ENCODE measurements at regions not wholly inside any gene's neighbourhood (a gene's known extent, or its start where the extent isn't known, plus 50 kb on each side); places are given as distances from the start of the nearest gene placed in this dataset.

DNA sequence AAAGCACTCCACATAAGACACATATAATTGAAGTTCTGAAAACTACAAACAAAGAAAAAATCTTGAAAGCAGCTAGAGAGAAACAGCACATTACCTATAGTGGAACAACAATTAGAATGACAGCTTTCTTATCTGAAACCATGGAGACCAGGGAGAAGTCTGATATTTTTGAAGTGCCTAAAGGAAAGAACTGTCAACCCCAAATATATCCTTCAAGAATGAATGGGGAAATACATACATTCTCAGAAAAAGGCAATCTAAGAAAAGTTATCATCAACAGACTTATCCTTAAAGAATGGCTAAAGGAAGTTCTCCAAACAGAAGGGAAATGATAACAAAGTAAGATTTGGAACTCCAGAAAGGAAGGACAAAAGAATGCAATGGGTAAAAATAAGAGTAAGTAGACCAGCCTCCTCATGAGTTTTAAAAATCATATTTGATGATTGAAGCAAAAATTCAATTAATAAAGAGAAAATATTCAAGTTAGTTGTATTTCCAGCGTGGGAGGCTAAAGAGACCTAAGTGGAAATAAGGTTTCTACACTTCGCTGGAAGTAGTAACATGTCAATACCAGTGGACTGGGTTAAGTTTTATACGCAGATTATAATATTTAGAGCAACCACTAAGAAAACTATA, 170.8 kb upstream of the SAMSN1 start:
- DNase-seq = no peak

DNA sequence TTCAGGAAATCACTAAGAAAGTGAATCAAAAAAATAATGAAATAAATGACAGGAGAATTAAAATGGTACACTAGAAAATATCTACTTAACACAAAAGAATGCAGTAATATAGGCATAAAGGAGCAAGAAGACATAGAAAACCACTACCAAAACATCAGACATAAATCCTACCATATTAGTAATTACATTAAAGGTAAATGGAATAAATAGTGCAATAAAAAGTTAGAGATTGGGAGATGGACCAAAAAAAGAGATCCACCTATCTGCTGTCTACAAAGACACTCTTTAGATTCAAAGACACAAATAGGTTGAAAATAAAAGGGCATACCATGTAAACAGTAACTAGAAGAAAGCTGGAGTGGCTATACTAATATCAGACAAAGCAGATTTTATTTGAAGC, 167.0 kb upstream of the SAMSN1 start:
- DNase-seq = no peak

DNA sequence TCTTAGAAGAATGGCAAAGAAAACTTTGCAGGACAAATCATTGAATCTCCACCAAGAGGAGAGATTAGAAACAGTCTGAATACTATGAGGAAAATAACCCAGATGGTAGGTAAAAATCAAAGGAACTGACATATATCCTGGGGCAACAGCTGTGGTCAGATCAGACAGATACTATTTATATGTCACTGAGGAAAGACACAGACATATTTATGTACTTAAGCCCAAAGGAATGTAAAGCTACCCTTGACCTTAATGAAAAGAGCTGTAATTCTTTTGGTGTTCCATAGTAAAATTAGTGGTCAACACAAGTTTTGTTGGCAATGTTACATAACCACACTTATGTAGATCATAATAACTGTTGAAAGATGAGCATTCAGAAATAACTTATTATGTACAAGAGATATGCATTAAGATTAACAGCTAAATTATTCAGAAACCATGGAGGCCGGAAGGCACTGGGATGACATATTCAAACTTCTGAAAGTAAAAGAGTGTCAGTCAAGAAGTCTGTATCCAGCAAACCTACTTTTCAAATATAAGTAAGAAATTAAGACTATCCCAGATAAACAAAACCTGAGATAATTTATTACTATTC, 166.1 kb upstream of the SAMSN1 start:
- DNase-seq = no peak

DNA sequence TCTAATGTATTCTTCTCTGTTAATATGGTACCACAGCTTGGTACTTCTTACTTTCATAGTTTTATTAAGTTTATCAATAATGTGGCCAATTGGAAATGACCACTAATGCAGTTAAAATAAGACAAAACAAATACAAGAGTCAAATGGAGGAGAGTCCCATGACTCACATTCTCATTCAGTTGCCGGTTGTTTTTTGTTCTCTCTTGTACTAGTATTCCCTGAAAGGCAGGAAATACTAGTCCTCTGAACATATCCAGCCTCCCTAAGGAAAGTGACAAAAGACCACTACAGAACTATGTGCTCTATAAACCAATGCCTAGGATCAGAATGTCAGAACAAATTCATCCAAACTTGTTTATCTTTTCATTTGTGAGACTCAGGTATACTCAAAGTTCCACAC, 165.2 kb upstream of the SAMSN1 start:
- no peak for DNase-seq

DNA sequence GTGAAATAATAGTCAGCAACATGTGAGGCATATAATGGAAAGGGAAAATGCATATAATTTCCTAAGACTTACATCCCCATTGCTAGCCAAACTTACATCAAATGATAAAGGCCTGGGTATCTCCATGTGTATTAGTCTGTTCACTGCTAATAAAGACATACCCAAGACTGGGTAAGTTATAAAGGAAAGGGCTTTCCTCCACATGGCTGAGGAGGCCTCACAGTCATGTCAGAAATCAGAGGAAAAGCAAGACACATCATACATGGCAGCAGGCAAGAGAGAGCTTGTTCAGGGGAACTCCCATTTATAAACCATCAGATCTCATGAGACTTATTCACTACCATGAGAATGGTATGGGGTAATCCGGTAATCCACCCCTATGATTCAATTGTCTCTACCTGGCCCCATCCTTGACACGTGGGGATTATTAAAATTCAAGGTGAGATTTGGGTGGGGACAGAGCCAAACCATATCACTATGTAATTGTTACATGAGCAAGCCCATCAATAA, 161.5 kb upstream of the SAMSN1 start:
- DNase-seq = no peak

DNA sequence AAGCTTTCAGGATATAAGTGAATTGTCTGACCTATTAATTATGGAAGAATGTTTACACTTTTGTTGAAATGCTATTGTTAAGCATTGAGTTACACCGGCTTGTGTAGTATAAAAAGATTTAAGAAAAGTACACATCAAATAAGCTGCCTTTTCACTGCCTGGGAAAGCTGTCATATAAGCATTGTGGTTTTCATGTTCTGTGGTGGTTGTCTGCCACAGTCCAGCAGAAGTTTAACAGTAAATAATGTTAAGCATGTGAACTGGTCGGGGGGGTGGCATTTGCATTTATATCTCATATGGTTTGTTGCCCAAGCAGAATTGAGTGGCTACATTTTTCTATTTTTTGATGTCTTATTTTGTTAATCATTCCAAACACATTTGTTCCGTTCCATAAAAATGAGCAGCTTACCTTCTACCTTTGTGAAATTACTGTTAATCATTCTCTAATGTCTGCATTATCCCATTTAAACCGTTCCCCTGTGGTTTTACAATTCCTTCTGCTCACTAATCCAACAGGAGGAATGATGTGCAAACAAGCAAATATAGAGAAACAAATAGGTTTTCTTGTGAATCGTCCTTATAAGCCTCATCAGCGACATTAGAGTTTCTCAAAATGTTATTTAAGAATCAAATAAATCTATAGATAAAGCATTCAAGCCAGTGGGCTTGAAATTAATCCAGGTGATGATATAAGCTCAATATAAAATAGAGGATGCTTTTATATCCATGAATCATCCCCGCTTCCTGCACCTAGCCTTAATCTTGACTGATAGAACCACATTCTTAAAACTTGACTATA, 160.8 kb upstream of the SAMSN1 start:
- no peak for DNase-seq

DNA sequence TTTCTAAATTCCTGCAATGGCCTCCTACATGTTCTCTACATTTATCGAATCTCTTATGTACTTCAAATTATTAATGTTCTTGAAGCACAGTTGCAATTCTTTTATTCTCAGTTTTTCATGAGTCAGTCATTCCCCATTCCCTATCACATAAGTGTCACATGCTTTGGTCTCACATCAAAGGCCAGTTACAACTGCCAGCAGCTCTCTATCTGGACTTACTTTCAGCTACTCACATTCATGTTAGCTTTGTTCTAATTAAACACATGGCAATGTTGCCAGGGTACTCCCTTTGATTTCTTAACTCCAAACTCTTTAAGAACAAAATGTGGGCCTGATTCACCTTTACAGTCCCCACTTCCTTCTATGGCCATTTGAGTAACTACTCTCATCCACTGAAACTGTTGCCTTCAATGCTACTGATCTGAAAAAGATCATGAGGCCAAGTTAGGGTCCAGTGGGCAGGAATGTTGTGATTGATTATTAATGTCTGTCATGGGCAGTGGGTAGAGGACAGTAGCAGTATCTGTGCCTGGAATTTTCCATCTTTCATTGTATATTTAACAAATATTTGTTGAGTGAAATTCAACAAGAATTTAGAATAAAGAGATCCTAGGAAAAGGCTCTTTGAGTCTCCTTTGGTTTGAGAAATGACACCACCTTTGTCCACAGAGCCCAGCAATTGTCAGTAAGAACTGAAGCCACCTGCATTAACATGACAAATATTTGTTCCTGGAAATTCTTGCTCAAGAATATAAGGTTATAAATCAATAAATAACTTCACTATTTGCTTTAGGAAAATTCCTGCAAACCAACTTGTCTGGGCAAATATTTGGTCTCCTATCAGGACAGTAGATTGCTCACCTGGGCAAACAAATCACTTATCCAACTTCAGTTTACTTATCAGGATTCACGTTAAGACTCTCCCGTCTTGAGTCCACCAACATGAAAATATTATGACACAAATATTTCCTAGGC, 153.6 kb upstream of the SAMSN1 start:
- DNase-seq = no peak

DNA sequence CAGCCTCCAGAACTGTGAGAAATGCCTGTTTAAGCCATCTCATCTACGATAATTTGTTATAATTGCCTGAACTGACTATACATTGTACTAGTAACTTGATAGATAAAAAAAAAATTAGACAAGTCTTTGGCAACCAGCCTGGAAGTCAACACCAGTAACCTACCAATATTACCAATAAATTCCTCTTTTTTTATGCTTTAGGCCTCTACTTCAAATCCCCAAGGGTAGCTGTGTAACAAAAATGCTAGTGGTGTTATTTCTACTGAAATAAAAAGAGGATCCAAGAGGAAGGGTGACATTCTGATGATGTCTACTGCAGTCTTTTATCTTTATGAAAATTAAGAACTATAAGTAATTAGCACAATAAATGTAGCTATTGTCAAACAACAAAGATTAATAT, 151.7 kb upstream of the SAMSN1 start:
- DNase-seq = no peak

DNA sequence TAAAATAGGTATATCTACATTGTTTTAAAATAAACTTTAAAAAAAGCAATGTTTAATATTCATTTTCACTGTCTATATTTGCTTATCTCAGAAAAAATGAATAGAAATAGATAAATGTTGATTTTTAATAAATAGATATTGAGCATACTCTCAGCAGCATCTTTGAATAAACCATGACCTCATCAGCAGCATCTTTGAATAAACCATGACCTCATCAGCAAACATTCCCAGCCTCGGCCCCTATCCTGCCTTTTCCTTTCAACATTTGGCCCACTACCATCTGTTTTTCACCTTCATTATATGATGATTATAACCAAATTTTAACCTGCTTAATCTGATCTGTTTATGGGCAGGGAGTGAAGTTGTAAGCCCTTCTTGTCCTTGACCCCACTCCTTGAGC, 148.7 kb upstream of the SAMSN1 start:
- no peak for DNase-seq

DNA sequence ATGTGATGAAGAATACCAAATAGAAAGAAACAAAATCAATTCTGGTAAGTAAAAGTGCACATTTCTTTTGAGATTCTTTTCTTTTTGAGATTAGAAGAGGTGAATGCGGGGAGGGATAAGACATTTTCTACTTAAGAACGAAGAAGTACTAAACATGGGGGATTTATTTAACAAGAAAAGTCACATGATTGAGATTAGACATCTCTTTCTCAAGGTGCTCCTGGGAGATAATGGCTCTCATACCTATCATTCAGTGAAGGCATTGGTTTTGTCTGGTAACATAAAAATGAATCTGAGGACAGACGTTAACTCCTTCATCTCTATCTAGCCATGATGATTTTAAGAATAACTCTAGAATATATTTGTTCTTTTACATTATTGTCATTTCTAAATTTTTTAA, 147.9 kb upstream of the SAMSN1 start:
- no peak for DNase-seq

DNA sequence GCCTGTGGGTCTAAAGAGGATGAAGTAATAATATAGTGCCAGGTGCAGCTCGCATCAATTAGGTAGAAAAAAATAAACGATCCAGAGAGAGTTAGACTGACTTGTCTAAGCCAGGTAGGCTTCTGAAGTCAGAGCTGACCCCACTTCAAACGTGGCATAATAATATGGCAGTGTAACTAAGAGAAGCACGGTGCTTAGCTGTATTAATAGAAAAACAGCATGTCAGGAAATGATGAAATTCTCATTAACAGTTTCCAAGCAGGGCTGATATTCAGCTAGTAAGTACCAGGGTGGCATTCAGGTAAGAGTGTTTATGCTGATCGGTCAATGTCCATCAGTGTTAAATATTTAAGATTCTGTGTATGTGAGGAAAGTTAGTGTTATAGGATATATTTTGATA, 145.8 kb upstream of the SAMSN1 start:
- no peak for DNase-seq

DNA sequence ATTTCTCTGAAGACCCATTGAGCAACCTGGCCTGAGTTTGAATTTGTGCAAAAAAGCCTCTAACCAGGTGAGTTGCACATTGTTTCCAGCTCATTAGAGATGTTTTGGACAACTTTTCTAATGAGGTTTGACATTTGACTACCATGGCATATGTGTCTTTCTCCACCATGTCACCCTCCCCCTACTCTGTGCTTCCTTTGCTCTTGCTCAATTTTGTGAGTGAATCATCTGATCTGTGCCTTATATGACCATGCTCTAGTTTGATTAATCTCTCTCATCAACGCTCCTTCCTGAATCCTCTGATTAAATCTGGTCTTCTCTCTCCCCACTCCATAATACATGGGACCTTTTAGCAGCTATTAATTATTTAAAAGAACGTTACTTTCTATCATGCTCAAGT, 144.8 kb upstream of the SAMSN1 start:
- no peak for DNase-seq

DNA sequence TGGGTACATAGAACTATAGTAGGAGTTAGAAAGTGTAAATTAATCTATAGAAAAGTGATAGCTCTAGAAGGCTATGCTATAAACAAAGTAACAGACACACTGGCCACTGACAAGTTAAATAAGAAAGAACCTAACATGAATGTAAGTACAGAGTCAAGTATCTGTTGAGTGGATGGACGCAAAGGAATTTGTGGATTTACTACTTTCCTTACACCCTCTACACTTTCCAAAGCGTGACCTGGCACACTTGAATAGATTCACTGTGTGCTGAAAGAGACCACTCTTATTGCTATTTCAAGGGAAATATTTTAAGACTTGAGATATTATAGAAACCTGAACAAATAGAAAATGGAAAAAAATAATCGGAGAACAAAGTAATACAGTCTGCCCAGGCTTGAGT, 142.8 kb upstream of the SAMSN1 start:
- DNase-seq = no peak

DNA sequence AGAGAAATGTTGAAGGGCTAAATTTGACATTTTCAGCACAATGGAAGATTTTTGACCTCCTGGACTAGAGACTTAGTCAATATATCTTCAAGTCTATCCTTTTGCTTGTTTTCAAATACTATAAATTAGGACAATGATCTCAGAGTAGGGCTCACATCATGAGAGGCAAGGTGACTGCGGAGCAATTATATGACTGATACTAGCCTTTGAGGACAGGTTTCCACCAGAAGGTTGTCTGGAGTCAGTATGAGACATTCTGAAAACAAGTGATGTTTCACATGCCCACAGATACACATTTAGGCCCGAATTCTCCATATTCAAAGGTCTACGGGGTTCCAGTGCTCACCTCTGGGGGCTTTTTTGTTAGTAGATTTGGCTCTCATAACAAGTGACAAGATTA, 142.3 kb upstream of the SAMSN1 start:
- DNase-seq = no peak

DNA sequence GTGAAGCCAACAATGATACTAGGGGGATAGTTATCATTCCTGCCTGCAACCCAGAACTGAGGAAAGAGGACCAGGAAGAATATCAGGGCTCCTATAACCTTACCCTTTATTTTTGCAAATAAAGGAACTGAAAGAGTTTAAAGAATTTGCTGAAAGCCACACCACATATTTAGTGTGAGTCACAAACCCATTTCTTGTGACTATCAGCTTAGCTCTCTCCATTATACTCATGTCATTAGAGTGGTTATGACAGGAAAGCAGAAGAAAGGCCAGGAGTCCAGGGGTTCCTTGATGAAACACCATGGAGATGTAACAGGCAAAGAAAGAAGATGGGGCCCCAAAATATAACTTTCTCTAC, 141.1 kb upstream of the SAMSN1 start:
- DNase-seq = no peak

DNA sequence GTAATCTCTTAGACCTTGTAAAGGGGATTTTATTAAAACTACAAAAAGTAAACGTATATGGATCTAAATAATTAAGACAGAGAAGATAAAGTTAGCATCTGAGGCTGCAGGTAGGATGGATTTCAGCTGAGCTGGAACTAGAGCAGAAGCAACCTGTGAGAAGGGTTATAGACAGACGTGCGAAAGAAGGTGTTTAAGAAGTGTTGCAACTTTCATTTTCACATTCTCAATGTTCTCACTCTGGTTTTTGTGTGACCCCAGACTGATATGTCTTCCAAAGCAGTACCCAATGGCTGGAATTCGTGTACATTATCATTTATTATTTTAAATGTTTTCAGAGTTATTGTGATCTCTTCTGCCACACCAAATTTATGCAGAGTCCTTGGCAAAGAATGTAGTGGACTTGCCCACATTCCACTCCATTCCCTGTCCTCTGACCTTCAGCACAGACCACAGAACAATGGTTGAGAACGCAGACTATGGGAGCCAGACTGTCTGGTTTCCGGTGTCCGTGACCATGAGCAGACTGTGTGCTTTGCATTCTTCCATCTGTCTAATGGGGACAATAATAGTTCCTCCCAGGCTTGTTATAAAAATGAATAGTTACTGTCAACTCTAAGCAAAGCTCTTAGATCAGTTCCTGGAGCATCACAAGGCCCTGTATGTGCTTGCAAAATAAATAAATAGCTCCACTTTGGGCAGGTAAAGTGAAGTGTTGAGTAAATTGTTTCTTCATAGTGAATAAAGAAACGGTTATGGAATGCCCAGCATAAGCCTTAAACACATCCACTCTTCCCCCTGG, 140.6 kb upstream of the SAMSN1 start:
- DNase-seq = no peak

DNA sequence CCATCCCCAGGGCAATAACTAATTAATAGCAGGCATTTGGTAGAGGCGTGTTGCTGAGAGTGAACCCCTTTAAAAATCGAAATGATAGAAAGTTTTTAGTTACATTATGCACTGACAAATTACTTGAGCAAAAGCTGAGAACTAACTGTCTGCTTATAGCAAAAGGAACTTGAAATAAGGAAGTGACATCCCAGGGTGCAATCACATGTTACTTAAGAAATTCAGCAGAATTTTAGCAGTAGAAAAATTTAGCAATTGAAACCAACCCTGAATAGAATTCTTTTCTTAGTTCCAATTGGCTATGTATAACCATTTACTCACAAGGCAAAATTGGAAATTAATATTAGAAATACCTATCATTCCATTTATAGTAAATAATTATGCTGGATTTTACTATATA, 139.5 kb upstream of the SAMSN1 start:
- DNase-seq = no peak

DNA sequence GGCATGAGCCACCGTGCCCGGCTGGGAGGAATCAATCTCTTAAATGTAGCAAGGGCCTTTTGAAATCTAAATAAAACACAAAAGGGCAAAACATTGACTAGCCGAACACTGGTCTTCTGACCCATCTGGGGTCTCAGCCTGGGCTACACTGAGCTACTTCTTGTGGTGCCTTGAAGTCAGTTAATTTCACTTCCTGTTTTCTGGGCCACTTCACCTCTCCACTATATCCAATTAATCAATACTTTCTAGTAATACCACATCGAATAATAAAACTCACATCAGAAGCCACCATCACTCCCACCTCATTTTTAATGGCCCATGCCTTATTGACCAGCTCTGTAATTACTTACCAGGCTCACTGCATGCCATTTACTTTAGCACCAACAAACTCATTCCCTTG, 138.0 kb upstream of the SAMSN1 start:
- DNase-seq = no peak

DNA sequence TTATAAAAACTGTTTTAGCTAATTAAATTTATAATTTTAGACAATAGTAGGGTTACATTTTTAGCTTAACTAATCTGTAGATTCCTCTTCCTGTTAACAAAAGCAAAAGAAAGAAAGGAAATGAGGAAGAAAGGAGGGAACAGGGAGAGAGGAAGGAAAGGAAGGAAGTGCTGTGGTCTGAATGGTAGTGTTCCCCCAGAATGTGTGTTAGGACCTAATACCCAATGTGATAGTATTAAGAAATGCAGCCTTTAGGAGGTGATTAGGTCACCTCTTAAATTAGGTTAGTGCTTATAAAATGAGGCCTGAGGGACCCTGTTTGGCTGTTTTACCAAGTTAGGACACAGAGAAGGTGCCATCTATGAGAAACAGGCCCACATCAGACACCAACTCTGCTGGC, 136.9 kb upstream of the SAMSN1 start:
- no peak for DNase-seq

DNA sequence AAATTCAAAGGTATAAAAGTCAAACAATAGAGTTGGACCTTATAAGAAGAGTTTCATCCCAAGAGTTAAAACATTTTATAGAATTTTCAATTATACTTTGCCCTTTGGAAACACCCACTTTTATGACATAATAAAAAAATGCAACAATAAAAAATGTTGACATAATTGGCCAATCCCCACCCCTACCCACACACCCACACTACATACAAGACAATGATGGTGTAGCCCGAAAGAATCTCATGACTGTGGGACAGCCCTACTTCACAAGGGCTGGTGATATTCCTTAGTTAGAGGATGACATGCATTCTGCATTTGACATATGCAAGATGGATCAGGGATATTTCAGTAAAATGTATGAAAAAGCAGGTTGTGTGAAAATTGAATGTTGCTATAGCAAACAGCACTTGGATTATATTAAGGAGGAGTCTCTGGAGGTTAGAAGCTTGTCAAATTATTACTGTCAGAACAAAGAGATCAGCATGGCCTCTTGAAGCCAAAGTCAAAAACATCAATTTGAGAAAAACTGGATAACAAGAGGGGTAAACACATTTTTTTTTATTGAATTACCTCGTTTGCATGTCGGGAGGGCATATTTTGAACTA, 133.0 kb upstream of the SAMSN1 start:
- DNase-seq = no peak

DNA sequence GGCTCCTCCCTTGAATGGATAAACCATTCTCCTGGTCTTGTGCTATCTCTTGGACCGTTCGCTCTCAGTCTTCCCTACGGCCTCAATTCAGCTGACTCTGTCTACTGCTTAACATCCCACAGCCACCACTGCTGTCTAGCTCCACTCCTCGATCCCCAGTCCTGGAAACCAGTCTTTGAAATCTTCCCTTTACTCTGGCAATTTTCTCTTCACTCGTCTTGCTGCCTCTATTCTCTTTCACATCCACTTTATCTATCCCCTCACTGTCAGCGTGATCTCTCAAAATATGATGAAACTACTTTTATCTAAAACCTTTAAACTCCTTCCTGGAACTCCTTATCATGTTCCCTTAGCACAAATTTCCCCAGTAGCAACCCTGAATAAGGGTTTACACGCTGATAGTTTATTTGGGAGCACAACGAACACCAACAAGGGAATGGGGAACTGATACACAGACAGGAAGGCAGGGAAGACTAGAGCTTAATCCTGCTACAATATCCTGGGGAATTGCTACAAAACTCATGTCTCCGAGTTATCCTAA, 131.6 kb upstream of the SAMSN1 start:
- no peak for DNase-seq

DNA sequence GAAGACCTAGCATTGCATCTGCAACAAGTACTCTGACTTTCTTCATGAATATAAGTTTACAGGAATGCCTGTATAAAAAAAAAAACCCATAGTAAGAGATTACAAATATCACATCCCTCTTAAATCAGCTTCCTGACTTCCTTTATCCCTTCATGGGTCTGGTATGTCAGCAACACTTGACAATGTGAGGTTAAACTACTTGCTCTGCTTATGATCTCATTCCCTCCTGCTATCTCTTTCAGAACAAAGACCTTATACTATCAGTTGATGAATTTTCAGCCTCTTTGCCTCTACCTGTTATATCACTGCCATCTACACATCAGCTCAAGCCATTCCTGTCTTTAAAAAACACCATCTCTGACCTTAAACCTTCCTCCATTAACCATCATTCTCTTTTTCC, 130.9 kb upstream of the SAMSN1 start:
- no peak for DNase-seq

Measured in COR-L47 (cell line).